ENCODE measurements at regions not wholly inside any gene's neighbourhood (a gene's known extent, or its start where the extent isn't known, plus 50 kb on each side); places are given as distances from the start of the nearest gene placed in this dataset.
"Not testable (repeated sequence)": the region's sequence is repeated elsewhere in the genome, so short reads cannot be mapped to it uniquely, and the experiment has no call there.

DNA sequence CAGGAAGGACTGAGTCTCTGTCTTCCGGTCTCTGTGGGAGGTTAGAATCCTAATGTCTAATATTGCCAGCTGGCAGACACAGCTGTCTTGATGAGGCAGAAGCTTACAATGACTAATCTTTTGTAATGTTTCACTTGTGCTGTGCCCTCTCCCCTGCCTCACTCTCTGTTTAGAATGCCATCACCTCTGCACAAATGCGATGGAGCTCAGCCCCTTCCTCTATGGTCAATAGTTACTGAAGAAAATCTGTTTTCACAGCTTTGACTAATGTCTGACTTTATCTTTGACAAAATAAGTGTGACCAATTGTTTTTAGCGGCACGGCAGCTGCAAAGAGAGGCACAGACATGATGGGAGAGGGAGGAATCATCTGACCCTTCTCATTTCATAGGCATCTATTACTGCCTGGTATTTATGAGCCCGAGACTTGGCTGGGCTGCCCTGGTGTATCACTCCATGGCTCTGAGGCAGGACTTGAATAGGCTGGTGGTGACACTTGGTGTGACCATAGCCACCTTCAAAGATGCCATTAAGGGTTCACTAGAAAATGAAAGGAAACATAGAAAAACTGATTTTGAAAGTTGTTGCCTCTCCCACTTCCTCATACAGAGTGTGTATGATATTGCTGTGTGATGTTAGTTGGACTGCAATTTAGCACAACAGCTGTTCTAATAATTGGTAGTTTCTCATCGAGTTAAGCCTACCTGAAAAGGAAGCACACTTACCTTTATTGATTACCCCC lies 163.2 kb upstream of the NBPF11 start:
- Histone ChIP-seq H3K4me3 (no peak overlapping the region), H3K27me3 (peaks cover 66% of the 10 kb centered on the region), H3K4me1 (ENCODE audit: low read depth) (no peaks in the 10 kb centered on the region), H3K9me3 (ENCODE audit: low read depth) (no peaks in the 10 kb centered on the region), H3K27ac (no peak overlapping the region), H3K36me3 (no peaks in the 10 kb centered on the region)
- peak in 1 of 2 donors; percentile 56 for DNase-seq (ENCODE audit: low read depth in 1 of 2, low spot score in 1 of 2)
- TF ChIP-seq, protein P1, sequence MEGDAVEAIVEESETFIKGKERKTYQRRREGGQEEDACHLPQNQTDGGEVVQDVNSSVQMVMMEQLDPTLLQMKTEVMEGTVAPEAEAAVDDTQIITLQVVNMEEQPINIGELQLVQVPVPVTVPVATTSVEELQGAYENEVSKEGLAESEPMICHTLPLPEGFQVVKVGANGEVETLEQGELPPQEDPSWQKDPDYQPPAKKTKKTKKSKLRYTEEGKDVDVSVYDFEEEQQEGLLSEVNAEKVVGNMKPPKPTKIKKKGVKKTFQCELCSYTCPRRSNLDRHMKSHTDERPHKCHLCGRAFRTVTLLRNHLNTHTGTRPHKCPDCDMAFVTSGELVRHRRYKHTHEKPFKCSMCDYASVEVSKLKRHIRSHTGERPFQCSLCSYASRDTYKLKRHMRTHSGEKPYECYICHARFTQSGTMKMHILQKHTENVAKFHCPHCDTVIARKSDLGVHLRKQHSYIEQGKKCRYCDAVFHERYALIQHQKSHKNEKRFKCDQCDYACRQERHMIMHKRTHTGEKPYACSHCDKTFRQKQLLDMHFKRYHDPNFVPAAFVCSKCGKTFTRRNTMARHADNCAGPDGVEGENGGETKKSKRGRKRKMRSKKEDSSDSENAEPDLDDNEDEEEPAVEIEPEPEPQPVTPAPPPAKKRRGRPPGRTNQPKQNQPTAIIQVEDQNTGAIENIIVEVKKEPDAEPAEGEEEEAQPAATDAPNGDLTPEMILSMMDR (IDR thresholded peaks at IDR 0.05; ENCODE audit: low read depth, low read length): no peak

DNA sequence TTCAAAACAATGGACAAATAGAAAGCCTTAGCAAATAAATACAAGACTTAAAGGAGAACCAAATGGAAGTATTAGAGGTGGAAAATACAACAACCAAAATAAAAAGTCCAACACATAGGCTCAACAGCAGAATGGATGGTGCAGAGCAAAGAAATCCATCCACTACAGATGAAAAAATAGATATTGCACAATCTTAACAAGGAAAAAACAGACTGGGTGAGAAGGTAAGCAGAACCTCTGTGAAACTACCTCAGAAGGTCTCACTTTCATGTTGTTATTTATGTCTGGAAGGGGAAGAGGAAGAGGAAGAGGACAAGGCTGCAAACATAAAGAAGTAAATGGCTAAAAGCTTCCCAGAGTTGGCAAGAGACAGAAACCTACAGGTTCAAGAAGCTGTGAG lies 158.7 kb upstream of the NBPF11 start:
- Histone ChIP-seq H3K27ac (no peak overlapping the region), H3K27me3 (peaks cover 77% of the 10 kb centered on the region), H3K4me1 (ENCODE audit: low read depth) (no peaks in the 10 kb centered on the region), H3K4me3 (no peak overlapping the region), H3K9me3 (ENCODE audit: low read depth) (no peaks in the 10 kb centered on the region), H3K36me3 (no peaks in the 10 kb centered on the region)
- TF ChIP-seq, protein P1 (IDR thresholded peaks at IDR 0.05; ENCODE audit: low read depth, low read length): no peak
- no peak for DNase-seq (ENCODE audit: low read depth in 1 of 2, low spot score in 1 of 2)

DNA sequence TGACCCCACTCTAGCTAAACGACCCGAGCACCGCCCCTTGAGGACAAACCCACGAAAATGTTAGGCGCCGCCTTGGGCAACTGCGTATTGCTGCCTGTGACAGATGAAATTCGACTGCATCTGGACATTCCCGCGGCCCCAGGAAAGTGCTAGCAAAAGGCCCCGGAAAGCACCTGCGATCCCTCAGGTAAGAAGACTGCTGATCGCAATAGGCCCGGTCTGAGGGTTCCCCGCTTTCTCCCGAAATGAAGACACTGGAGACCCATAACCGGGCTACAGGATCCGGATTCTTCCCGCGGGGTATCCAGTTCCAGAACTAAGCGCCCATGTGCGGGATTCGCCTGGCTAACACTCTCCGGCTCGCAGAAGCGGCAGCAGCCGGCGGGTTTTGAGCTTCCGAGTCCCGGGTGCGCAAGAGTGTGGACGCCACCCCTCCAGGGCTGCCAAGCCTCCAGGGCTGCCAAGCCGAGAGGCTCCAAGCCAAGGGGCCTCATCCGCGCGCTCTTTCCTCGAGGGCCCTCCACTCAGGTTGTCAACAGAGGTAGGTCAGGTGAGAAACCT lies 157.9 kb upstream of the NBPF11 start:
- TF ChIP-seq, protein P1 (IDR thresholded peaks at IDR 0.05; ENCODE audit: low read depth, low read length): no peak
- DNase-seq (ENCODE audit: low read depth in 1 of 2, low spot score in 1 of 2): no peak
- Histone ChIP-seq H3K4me3 (no peak overlapping the region), H3K36me3 (no peaks in the 10 kb centered on the region), H3K9me3 (ENCODE audit: low read depth) (no peaks in the 10 kb centered on the region), H3K27ac (no peak overlapping the region), H3K4me1 (ENCODE audit: low read depth) (no peaks in the 10 kb centered on the region), H3K27me3 (peaks cover 70% of the 10 kb centered on the region)

DNA sequence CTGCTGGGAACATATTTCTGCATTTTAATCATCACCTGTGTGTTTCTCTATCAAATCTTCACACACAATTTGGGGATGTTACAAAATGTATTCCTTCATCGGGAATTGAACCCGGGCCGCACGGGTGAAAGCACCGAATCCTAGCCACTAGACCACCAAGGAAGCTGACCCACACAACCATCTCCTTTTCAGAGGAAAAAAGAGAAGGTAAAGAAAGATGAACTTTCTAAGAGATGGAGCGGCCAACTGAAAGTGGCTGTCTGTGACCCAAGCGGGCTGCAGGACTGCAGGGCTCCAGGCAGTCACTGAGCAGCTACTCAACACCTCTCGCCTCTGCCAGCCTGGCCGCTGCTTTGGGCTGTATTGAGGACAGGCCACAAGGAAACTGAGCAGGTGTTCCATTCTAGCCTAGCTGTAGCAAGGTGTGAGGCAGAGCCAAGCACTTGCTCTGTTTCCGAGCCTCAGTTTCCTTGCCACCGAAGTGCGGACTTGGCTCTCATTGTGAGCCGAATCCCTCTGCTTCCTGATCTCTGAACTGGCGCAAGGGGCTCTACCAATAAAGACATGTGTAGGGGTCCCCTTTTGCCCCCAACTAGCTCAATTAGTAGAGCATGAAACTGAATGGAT lies 156.9 kb upstream of the NBPF11 start:
- Histone ChIP-seq H3K27me3 (peaks cover 73% of the 10 kb centered on the region), H3K4me3 (no peak overlapping the region)
- DNase-seq (ENCODE audit: low read depth in 1 of 2, low spot score in 1 of 2): no peak

DNA sequence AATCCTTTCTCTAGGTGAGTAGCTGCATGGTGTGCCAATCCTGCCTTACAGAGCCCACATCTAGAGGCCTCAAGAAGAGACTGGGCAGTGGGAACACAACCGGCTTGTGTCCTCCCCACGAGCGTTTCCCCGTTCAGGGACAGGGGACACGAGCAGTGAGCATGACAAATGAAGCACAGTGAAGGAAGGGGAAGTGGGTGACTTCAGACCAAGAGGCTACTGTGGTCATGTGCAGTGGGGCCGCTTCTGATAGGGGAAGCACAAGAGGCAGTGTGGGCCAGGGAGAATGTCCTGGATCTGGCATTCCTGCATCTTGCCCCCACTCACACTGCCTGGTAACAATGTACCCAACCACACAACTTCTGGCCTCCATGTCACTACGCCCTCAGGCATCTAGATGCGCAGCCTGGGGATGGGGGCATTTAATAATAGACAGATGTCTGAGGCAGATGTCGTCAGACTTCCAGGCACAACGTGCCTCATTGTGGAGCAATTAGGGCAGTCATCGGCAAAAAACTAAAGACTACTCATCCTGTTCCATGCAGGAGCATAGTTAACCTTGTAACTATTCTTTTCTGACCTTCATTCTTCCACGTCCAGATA lies 155.6 kb upstream of the NBPF11 start:
- Histone ChIP-seq H3K27ac (no peak overlapping the region), H3K27me3 (peaks cover 76% of the 10 kb centered on the region), H3K4me1 (ENCODE audit: low read depth) (no peaks in the 10 kb centered on the region), H3K9me3 (ENCODE audit: low read depth) (no peaks in the 10 kb centered on the region), H3K36me3 (no peaks in the 10 kb centered on the region), H3K4me3 (no peak overlapping the region)
- TF ChIP-seq, protein P1 (IDR thresholded peaks at IDR 0.05; ENCODE audit: low read depth, low read length): no peak
- DNase-seq (ENCODE audit: low read depth in 1 of 2, low spot score in 1 of 2): no peak

More for the DNA sequence above, 156.9 kb upstream of the NBPF11 start:
- Histone ChIP-seq H3K9me3 (ENCODE audit: low read depth) (no peaks in the 10 kb centered on the region), H3K4me1 (ENCODE audit: low read depth) (no peaks in the 10 kb centered on the region), H3K27ac (no peak overlapping the region), H3K36me3 (no peaks in the 10 kb centered on the region)
- TF ChIP-seq, protein P1 (IDR thresholded peaks at IDR 0.05; ENCODE audit: low read depth, low read length): no peak

DNA sequence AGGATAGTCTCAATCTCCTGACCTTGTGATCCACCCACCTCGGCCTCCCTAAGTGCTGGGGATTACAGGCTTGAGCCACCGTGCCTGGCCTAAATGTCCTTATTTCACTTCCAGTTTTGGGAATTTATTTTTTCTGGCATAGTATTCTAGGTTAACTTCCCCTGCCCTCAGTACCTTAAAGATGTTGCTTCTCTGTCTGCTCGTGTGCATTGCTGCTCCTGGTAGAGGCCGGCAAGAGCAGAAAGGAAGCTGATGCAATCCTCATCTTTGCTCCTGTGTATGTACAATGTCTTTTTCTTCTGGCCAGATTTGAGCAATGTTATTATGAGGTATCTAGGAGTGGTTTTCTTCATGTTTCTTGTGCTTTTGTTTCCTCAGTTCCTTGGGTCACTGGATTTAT lies 152.9 kb upstream of the NBPF11 start:
- H3K9me3 ChIP-seq (ENCODE audit: low read depth); H3K4me1 ChIP-seq (ENCODE audit: low read depth); H3K27ac ChIP-seq; H3K36me3 ChIP-seq; H3K4me3 ChIP-seq: not testable (repeated sequence)
- H3K27me3 ChIP-seq: peaks cover 48% of the 10 kb centered on the region
- peak in 1 of 2 donors; percentile 64 for DNase-seq (ENCODE audit: low read depth in 1 of 2, low spot score in 1 of 2)

DNA sequence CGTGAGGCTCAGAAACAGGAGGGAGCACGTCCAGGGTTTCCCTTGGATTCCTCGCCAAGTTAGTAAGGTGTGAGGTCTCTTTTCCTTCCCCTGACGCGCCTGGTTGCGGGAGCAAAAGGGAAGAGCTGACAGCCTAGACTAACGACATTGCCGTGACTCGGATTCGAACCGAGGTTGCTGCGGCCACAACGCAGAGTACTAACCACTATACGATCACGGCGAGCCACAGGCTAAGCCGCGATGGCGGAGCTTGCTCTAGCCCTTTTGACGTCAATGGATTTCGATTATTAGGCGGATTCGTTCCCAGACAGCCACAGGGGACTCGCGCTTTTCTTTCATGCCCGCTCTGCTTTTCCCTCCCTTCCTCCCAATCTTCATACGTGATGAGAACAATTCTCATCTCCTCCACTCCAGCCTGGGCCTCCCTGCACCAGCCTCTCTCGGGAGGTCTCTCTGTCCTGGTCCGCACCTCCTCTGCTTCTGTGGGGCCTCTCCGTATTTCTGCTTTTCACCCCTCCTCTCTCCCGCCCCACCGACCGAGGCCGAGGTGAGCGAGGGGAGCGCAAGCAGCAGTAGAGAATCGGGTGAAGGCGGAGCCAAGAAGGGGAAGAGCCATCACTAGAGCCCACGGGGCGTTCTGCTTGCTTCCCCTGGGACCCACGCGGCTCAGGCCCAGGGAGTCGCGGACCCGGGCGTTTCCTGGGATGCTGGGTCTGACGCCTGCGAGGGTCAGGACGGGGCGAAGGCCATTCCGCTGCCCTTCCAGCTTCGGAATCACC lies 150.7 kb upstream of the NBPF11 start:
- not testable (repeated sequence) for H3K9me3 ChIP-seq (ENCODE audit: low read depth); H3K4me1 ChIP-seq (ENCODE audit: low read depth); H3K27ac ChIP-seq; DNase-seq (ENCODE audit: low read depth in 1 of 2, low spot score in 1 of 2); H3K36me3 ChIP-seq
- peaks cover 27% of the 10 kb centered on the region for H3K27me3 ChIP-seq
- H3K4me3 ChIP-seq: peak overlapping the region; percentile 11

DNA sequence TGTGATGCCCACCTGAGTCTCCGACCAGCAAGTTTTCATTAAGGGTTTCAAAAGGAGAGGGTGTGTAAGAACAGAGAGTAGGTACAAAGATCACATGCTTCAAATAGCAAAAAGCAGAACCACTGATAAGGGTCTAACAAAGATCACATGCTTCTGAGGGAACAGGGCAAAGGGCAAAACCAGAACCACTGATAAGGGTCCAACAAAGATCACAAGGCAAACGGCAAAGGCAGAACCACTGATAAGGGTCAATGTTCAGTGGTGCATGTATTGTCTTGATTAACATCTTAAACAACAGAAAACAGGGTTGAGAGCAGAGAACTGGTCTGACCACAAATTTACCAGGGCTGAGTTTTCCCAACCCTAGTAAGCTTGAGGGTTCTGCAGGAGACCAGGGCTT lies 145.8 kb upstream of the NBPF11 start:
- H3K36me3 ChIP-seq; H3K4me1 ChIP-seq (ENCODE audit: low read depth); H3K27ac ChIP-seq; H3K4me3 ChIP-seq; DNase-seq (ENCODE audit: low read depth in 1 of 2, low spot score in 1 of 2); H3K27me3 ChIP-seq; H3K9me3 ChIP-seq (ENCODE audit: low read depth): not testable (repeated sequence)
